WTC11 (cell line): ENCODE measurements at regions not wholly inside any gene's neighbourhood (a gene's known extent, or its start where the extent isn't known, plus 50 kb on each side); places are given as distances from the start of the nearest gene placed in this dataset.

Source experiments
- ATAC-seq: fragments of 200-7000 bp; cut with Tn5 transposase; 2 replicates; pipeline ENCODE4 v1.10.0; 2021; ENCODE audit warnings: mild to moderate bottlenecking, moderate library complexity
- CTCF ChIA-PET: fragments of 300-600 bp; sonication (Branson Sonifier 250); formaldehyde crosslinking; loops from one replicate; lab custom pipeline; 2021; ENCODE audit warnings: antibody characterized with exemption; lab: Charles Lee
- POLR2A ChIA-PET: fragments of 350-600 bp; sonication (Branson Sonifier 250); formaldehyde crosslinking; loops from one replicate; lab custom pipeline; 2021; ENCODE audit warnings: antibody characterized with exemption; lab: Charles Lee
- DNase-seq: peaks from one replicate; pipeline ENCODE4 v3.0.0; 2021; ENCODE audit warnings: low spot score
- H3K27ac Mint-ChIP-seq: 2 replicates; pipeline ENCODE4 v1.8.0; 2021; ENCODE audit warnings: mixed read lengths
- H3K27me3 Mint-ChIP-seq: 2 replicates; pipeline ENCODE4 v1.8.0; 2021; ENCODE audit warnings: low read depth, mild to moderate bottlenecking, moderate library complexity, mixed read lengths
- H3K36me3 Mint-ChIP-seq: 2 replicates; pipeline ENCODE4 v1.8.0; 2021; ENCODE audit warnings: mixed read lengths
- H3K4me1 Mint-ChIP-seq: 2 replicates; pipeline ENCODE4 v1.8.0; 2022; ENCODE audit warnings: mixed read lengths
- H3K4me3 Mint-ChIP-seq: 2 replicates; pipeline ENCODE4 v1.8.0; 2021; ENCODE audit warnings: mild to moderate bottlenecking, moderate library complexity, mixed read lengths
- H3K9me3 Mint-ChIP-seq: 2 replicates; pipeline ENCODE4 v1.8.0; 2021; ENCODE audit warnings: mixed read lengths
- ETV6 ChIP-seq: sonication (generic); formaldehyde crosslinking; IDR thresholded peaks from 2 replicates; pipeline ENCODE4 v1.8.1; 2022; ENCODE audit warnings: mild to moderate bottlenecking, missing genetic modification reagents
- JUN ChIP-seq: sonication (generic); formaldehyde crosslinking; IDR thresholded peaks from 2 replicates; pipeline ENCODE4 v1.8.0; 2023; ENCODE audit warnings: mild to moderate bottlenecking, missing genetic modification reagents
- KAT7 ChIP-seq: sonication (generic); formaldehyde crosslinking; IDR thresholded peaks from 2 replicates; pipeline ENCODE4 v1.8.1; 2023; ENCODE audit warnings: missing genetic modification reagents, mild to moderate bottlenecking, borderline replicate concordance
- MYBL2 ChIP-seq: sonication (generic); formaldehyde crosslinking; IDR thresholded peaks from 2 replicates; pipeline ENCODE4 v1.8.1; 2023; ENCODE audit warnings: mild to moderate bottlenecking, moderate library complexity, missing genetic modification reagents
- NFATC4 ChIP-seq: fragments of 250-450 bp; sonication (Bioruptor Pico); IDR thresholded peaks from 2 replicates; pipeline ENCODE4 v1.9.0; 2021; ENCODE audit warnings: mild to moderate bottlenecking
- RORB ChIP-seq: fragments of 250-450 bp; sonication (Bioruptor Pico); IDR thresholded peaks from 2 replicates; pipeline ENCODE4 v1.9.0; 2021; ENCODE audit warnings: mild to moderate bottlenecking
- SMAD3 ChIP-seq: sonication (generic); formaldehyde crosslinking; IDR thresholded peaks from 2 replicates; pipeline ENCODE4 v1.8.0; 2022; ENCODE audit warnings: missing genetic modification reagents, mild to moderate bottlenecking, borderline replicate concordance
- ZNF232 ChIP-seq: sonication (generic); formaldehyde crosslinking; IDR thresholded peaks from 2 replicates; pipeline ENCODE4 v1.8.0; 2022; ENCODE audit warnings: mild to moderate bottlenecking, missing genetic modification reagents
- TF ChIP-seq, protein P1 (sequence below): sonication (generic); formaldehyde crosslinking; IDR thresholded peaks from 2 replicates; pipeline ENCODE4 v1.8.1; 2022; ENCODE audit warnings: missing genetic modification reagents, borderline replicate concordance
- TF ChIP-seq, protein P2 (sequence below): fragments of 250-450 bp; sonication (Bioruptor Pico); IDR thresholded peaks from 2 replicates; pipeline ENCODE4 v1.9.0; 2021; ENCODE audit warnings: mild to moderate bottlenecking
- TF ChIP-seq, protein P3 (sequence below): sonication (generic); formaldehyde crosslinking; IDR thresholded peaks from 2 replicates; pipeline ENCODE4 v1.8.0; 2022; ENCODE audit warnings: mild to moderate bottlenecking, missing genetic modification reagents
- TF ChIP-seq, protein P4 (sequence below): fragments of 200-600 bp; IDR thresholded peaks from 2 replicates; pipeline ENCODE4 v1.8.0; 2022; ENCODE audit warnings: antibody characterized with exemption
- TF ChIP-seq, protein P5 (sequence below): sonication (generic); formaldehyde crosslinking; IDR thresholded peaks from 2 replicates; pipeline ENCODE4 v1.8.1; 2022; ENCODE audit warnings: mild to moderate bottlenecking, missing genetic modification reagents, moderate library complexity, borderline replicate concordance
- TF ChIP-seq, protein P6 (sequence below): sonication (generic); formaldehyde crosslinking; IDR thresholded peaks from 2 replicates; pipeline ENCODE4 v1.8.1; 2023; ENCODE audit warnings: mild to moderate bottlenecking, missing genetic modification reagents, moderate library complexity
- TF ChIP-seq, protein P7 (sequence below): sonication (generic); formaldehyde crosslinking; IDR thresholded peaks from 2 replicates; pipeline ENCODE4 v1.8.1; 2022; ENCODE audit warnings: low read depth, missing genetic modification reagents, borderline replicate concordance
- TF ChIP-seq, protein P8 (sequence below): sonication (generic); formaldehyde crosslinking; IDR thresholded peaks from 2 replicates; pipeline ENCODE4 v1.8.1; 2023; ENCODE audit warnings: mild to moderate bottlenecking, missing genetic modification reagents

DNA sequence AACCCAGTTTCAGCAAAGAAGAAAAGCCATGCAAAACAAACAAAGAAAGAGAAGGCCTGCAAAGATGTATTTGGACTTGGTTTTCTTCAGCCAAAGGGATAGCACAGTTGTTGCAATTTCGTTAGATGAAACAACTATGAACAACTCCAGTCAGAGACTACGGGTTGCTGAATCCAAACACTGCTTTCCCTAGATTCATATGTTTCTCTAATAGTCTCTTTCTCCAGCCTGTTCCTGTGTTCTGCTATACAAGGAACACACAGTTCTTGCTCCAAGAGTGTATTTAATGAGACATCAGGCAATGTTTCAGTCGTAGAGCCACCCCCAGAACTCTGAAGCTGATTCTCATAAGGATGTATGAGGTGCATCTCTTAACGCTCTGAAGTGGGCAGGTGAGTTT is 162.5 kb upstream of the TBL1X start:
- peaks cover 5% of the 10 kb centered on the region for H3K36me3 Mint-ChIP-seq
- H3K27ac Mint-ChIP-seq, result no peak overlapping the region
- H3K4me1 Mint-ChIP-seq, result no peaks in the 10 kb centered on the region
- ChIA-PET CTCF (no interaction called here), POLR2A (no interaction called here)
- no peak overlapping the region for H3K4me3 Mint-ChIP-seq
- ATAC-seq, result no peak
- TF ChIP-seq JUN (CRISPR knock-in tag) (no peak), MYBL2 (CRISPR knock-in tag) (no peak), SMAD3 (CRISPR knock-in tag) (no peak), NFATC4 (CRISPR knock-in tag) (no peak), ZNF232 (CRISPR knock-in tag) (no peak), KAT7 (CRISPR knock-in tag) (no peak), ETV6 (CRISPR knock-in tag) (no peak), RORB (CRISPR knock-in tag) (no peak)
- TF ChIP-seq, protein P1, sequence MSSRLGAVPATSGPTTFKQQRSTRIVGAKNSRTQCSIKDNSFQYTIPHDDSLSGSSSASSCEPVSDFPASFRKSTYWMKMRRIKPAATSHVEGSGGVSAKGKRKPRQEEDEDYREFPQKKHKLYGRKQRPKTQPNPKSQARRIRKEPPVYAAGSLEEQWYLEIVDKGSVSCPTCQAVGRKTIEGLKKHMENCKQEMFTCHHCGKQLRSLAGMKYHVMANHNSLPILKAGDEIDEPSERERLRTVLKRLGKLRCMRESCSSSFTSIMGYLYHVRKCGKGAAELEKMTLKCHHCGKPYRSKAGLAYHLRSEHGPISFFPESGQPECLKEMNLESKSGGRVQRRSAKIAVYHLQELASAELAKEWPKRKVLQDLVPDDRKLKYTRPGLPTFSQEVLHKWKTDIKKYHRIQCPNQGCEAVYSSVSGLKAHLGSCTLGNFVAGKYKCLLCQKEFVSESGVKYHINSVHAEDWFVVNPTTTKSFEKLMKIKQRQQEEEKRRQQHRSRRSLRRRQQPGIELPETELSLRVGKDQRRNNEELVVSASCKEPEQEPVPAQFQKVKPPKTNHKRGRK (CRISPR knock-in tag), result no peak
- TF ChIP-seq, protein P2, sequence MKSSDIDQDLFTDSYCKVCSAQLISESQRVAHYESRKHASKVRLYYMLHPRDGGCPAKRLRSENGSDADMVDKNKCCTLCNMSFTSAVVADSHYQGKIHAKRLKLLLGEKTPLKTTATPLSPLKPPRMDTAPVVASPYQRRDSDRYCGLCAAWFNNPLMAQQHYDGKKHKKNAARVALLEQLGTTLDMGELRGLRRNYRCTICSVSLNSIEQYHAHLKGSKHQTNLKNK (CRISPR knock-in tag), result no peak
- TF ChIP-seq, protein P3, sequence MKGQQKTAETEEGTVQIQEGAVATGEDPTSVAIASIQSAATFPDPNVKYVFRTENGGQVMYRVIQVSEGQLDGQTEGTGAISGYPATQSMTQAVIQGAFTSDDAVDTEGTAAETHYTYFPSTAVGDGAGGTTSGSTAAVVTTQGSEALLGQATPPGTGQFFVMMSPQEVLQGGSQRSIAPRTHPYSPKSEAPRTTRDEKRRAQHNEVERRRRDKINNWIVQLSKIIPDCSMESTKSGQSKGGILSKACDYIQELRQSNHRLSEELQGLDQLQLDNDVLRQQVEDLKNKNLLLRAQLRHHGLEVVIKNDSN (CRISPR knock-in tag), result no peak
- TF ChIP-seq, protein P4, sequence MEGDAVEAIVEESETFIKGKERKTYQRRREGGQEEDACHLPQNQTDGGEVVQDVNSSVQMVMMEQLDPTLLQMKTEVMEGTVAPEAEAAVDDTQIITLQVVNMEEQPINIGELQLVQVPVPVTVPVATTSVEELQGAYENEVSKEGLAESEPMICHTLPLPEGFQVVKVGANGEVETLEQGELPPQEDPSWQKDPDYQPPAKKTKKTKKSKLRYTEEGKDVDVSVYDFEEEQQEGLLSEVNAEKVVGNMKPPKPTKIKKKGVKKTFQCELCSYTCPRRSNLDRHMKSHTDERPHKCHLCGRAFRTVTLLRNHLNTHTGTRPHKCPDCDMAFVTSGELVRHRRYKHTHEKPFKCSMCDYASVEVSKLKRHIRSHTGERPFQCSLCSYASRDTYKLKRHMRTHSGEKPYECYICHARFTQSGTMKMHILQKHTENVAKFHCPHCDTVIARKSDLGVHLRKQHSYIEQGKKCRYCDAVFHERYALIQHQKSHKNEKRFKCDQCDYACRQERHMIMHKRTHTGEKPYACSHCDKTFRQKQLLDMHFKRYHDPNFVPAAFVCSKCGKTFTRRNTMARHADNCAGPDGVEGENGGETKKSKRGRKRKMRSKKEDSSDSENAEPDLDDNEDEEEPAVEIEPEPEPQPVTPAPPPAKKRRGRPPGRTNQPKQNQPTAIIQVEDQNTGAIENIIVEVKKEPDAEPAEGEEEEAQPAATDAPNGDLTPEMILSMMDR, result no peak
- TF ChIP-seq, protein P5, sequence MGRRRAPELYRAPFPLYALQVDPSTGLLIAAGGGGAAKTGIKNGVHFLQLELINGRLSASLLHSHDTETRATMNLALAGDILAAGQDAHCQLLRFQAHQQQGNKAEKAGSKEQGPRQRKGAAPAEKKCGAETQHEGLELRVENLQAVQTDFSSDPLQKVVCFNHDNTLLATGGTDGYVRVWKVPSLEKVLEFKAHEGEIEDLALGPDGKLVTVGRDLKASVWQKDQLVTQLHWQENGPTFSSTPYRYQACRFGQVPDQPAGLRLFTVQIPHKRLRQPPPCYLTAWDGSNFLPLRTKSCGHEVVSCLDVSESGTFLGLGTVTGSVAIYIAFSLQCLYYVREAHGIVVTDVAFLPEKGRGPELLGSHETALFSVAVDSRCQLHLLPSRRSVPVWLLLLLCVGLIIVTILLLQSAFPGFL (CRISPR knock-in tag), result no peak
- TF ChIP-seq, protein P6, sequence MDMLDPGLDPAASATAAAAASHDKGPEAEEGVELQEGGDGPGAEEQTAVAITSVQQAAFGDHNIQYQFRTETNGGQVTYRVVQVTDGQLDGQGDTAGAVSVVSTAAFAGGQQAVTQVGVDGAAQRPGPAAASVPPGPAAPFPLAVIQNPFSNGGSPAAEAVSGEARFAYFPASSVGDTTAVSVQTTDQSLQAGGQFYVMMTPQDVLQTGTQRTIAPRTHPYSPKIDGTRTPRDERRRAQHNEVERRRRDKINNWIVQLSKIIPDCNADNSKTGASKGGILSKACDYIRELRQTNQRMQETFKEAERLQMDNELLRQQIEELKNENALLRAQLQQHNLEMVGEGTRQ (CRISPR knock-in tag), result no peak
- TF ChIP-seq, protein P7, sequence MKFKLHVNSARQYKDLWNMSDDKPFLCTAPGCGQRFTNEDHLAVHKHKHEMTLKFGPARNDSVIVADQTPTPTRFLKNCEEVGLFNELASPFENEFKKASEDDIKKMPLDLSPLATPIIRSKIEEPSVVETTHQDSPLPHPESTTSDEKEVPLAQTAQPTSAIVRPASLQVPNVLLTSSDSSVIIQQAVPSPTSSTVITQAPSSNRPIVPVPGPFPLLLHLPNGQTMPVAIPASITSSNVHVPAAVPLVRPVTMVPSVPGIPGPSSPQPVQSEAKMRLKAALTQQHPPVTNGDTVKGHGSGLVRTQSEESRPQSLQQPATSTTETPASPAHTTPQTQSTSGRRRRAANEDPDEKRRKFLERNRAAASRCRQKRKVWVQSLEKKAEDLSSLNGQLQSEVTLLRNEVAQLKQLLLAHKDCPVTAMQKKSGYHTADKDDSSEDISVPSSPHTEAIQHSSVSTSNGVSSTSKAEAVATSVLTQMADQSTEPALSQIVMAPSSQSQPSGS (CRISPR knock-in tag), result no peak
- TF ChIP-seq, protein P8, sequence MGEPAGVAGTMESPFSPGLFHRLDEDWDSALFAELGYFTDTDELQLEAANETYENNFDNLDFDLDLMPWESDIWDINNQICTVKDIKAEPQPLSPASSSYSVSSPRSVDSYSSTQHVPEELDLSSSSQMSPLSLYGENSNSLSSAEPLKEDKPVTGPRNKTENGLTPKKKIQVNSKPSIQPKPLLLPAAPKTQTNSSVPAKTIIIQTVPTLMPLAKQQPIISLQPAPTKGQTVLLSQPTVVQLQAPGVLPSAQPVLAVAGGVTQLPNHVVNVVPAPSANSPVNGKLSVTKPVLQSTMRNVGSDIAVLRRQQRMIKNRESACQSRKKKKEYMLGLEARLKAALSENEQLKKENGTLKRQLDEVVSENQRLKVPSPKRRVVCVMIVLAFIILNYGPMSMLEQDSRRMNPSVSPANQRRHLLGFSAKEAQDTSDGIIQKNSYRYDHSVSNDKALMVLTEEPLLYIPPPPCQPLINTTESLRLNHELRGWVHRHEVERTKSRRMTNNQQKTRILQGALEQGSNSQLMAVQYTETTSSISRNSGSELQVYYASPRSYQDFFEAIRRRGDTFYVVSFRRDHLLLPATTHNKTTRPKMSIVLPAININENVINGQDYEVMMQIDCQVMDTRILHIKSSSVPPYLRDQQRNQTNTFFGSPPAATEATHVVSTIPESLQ, result no peak
- no peak for DNase-seq
- H3K27me3 Mint-ChIP-seq, result no peaks in the 10 kb centered on the region; the same call in 1 of the 2 replicates
- peaks cover 10% of the 10 kb centered on the region for H3K9me3 Mint-ChIP-seq
